Mesendoderm (in vitro differentiated cells): ENCODE measurements at regions not wholly inside any gene's neighbourhood (a gene's known extent, or its start where the extent isn't known, plus 50 kb on each side); places are given as distances from the start of the nearest gene placed in this dataset.

Experiments
- DNase-seq: peaks from one replicate; pipeline ENCODE4 v3.0.0; 2013
- H2AK5ac ChIP-seq: 2 replicates; pipeline ENCODE4 v1.6.1; 2013; ENCODE audit warnings: low read length, inconsistent platforms
- H2BK120ac ChIP-seq: 2 replicates; pipeline ENCODE4 v1.6.1; 2013; ENCODE audit warnings: low read depth, mild to moderate bottlenecking, low read length, moderate library complexity, mixed read lengths
- H2BK15ac ChIP-seq: replicated peaks from 2 replicates; pipeline ENCODE4 v1.6.1; 2013; ENCODE audit warnings: low read depth, mild to moderate bottlenecking, moderate library complexity
- H2BK5ac ChIP-seq: 2 replicates; pipeline ENCODE4 v1.6.1; 2013; ENCODE audit warnings: low read length, inconsistent platforms
- H3K18ac ChIP-seq: 2 replicates; pipeline ENCODE4 v1.6.1; 2013; ENCODE audit warnings: mild to moderate bottlenecking, low read length, mixed read lengths
- H3K23ac ChIP-seq: one replicate; pipeline ENCODE4 v1.6.1; 2013; ENCODE audit warnings: low read length
- H3K27ac ChIP-seq: 2 replicates; pipeline ENCODE4 v1.5.1; 2013; ENCODE audit warnings: low read depth, mild to moderate bottlenecking, inconsistent platforms, low read length, moderate library complexity
- H3K27me3 ChIP-seq: 2 replicates; pipeline ENCODE4 v1.6.1; 2013; ENCODE audit warnings: low read length, control low read depth, mild to moderate bottlenecking, inconsistent platforms; ENCODE audit not compliant: insufficient read depth, poor library complexity
- H3K36me3 ChIP-seq: 2 replicates; pipeline ENCODE4 v1.6.1; 2013; ENCODE audit warnings: low read length, inconsistent platforms; ENCODE audit not compliant: control insufficient read depth, insufficient read depth
- H3K4ac ChIP-seq: one replicate; pipeline ENCODE4 v1.6.1; 2013; ENCODE audit warnings: low read depth, mild to moderate bottlenecking, low read length, moderate library complexity
- H3K4me1 ChIP-seq: 2 replicates; pipeline ENCODE4 v1.6.1; 2013; ENCODE audit warnings: low read depth, low read length, inconsistent platforms; ENCODE audit not compliant: control insufficient read depth
- H3K4me2 ChIP-seq: 2 replicates; pipeline ENCODE4 v1.6.1; 2013; ENCODE audit warnings: low read length
- H3K4me3 ChIP-seq: 2 replicates; pipeline ENCODE4 v1.5.1; 2013; ENCODE audit warnings: mild to moderate bottlenecking, low read length
- H3K56ac ChIP-seq: one replicate; pipeline ENCODE4 v1.6.1; 2013; ENCODE audit warnings: low read length
- H3K79me1 ChIP-seq: 2 replicates; pipeline ENCODE4 v1.6.1; 2013; ENCODE audit warnings: low read length, inconsistent platforms
- H3K79me2 ChIP-seq: 2 replicates; pipeline ENCODE4 v1.6.1; 2013; ENCODE audit warnings: mild to moderate bottlenecking, low read length; ENCODE audit not compliant: control insufficient read depth, insufficient read depth
- H3K9ac ChIP-seq: 2 replicates; pipeline ENCODE4 v1.6.1; 2013; ENCODE audit warnings: low read length, inconsistent platforms
- H4K5ac ChIP-seq: one replicate; pipeline ENCODE4 v1.6.1; 2013; ENCODE audit warnings: low read length
- H4K8ac ChIP-seq: one replicate; pipeline ENCODE4 v1.6.1; 2013; ENCODE audit warnings: low read depth, mild to moderate bottlenecking, control low read depth, low read length, moderate library complexity
- WGBS: extraction: QIAGEN DNeasy Blood & Tissue Kit; methylation state at CpG from one replicate; pipeline ENCODE4 v1.1.7; 2013; ENCODE audit warnings: low lambda C conversion rate, missing lambda C conversion rate; ENCODE audit not compliant: insufficient coverage; ENCODE audit errors: extremely low coverage; 5-methylcytosine and 5-hydroxymethylcytosine counted together

DNA sequence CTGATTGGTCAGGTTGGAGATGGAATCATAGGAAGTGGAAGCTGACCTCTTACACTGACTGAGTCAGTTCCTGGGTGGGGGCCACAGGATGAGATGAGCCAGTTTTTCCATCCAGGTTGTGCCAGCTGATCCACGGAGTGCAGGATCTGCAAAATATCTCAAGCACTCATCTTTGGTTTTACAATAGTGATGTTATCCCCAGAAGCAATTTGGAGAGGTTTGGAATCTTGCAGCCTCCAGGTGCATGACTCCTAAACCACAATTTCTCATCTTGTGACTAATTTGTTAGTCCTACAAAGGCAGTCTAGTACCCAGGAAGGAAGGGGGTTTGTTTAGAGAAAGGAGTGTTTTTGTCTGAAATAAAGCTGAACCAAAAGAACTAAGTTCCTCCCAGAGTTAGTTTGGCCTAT lies 212.8 kb downstream of the SLITRK6 start:
- Histone ChIP-seq H3K27me3 (no peaks in the 10 kb centered on the region), H3K4me1 (no peaks in the 10 kb centered on the region), H3K27ac (no peak overlapping the region), H3K4ac (no peak overlapping the region), H3K79me2 (no peaks in the 10 kb centered on the region), H2BK5ac (no peak overlapping the region), H4K5ac (no peak overlapping the region), H3K79me1 (no peaks in the 10 kb centered on the region), H4K8ac (no peak overlapping the region), H3K36me3 (no peaks in the 10 kb centered on the region), H3K4me2 (no peak overlapping the region), H3K23ac (no peak overlapping the region), H3K9ac (no peak overlapping the region), H2BK120ac (no peak overlapping the region), H3K56ac (no peak overlapping the region), H3K18ac (no peak overlapping the region), H3K4me3 (no peak overlapping the region), H2AK5ac (no peak overlapping the region), H2BK15ac (no peak overlapping the region)
- no peak for DNase-seq
- no CpG with 5 or more reads among the region's 1 CpG for WGBS

DNA sequence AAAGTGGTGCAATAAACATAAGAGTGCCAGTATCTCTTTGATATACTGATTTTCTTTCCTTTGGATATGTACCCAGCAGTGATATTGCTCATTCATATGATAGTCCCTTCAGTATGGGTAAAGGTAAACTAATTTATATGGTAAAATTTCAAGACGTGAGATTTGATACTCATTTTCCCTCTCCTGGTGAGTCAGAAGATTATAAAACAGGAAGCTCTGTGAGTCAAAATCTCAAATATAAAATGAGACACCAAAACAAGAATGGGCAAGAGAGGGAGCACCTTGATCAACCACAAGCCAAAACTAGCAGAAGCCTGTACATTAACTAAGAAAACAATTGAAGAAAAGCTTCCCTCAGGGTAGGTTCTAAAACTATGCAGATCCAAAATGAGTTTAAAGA lies 216.3 kb downstream of the SLITRK6 start:
- Histone ChIP-seq H3K4me2 (no peak overlapping the region), H3K4me3 (no peak overlapping the region), H3K79me2 (no peaks in the 10 kb centered on the region), H3K4me1 (no peaks in the 10 kb centered on the region), H3K9ac (no peak overlapping the region), H3K27ac (no peak overlapping the region), H3K79me1 (no peaks in the 10 kb centered on the region), H4K8ac (no peak overlapping the region), H3K56ac (no peak overlapping the region), H2BK5ac (no peak overlapping the region), H4K5ac (no peak overlapping the region), H2BK15ac (no peak overlapping the region), H3K4ac (no peak overlapping the region), H3K36me3 (no peaks in the 10 kb centered on the region), H3K18ac (no peak overlapping the region), H3K23ac (no peak overlapping the region), H2AK5ac (no peak overlapping the region), H2BK120ac (no peak overlapping the region), H3K27me3 (no peaks in the 10 kb centered on the region)
- WGBS: no CpG with 5 or more reads among the region's 1 CpG
- DNase-seq: no peak

- Histone ChIP-seq H3K79me1 (no peaks in the 10 kb centered on the region), H3K23ac (no peak overlapping the region), H3K56ac (no peak overlapping the region), H3K4me2 (no peak overlapping the region), H2AK5ac (no peak overlapping the region), H3K9ac (no peak overlapping the region), H4K8ac (no peak overlapping the region), H2BK5ac (no peak overlapping the region), H3K18ac (no peak overlapping the region), H2BK15ac (no peak overlapping the region), H3K4me3 (no peak overlapping the region), H3K4ac (no peak overlapping the region), H4K5ac (no peak overlapping the region), H3K27ac (no peak overlapping the region), H3K79me2 (no peaks in the 10 kb centered on the region), H2BK120ac (no peak overlapping the region), H3K27me3 (no peaks in the 10 kb centered on the region), H3K36me3 (no peaks in the 10 kb centered on the region), H3K4me1 (no peaks in the 10 kb centered on the region)
- DNase-seq: no peak
Observed at GRCh38 chr13:85575110-85575509, 224.1 kb downstream of the SLITRK6 start.

DNA sequence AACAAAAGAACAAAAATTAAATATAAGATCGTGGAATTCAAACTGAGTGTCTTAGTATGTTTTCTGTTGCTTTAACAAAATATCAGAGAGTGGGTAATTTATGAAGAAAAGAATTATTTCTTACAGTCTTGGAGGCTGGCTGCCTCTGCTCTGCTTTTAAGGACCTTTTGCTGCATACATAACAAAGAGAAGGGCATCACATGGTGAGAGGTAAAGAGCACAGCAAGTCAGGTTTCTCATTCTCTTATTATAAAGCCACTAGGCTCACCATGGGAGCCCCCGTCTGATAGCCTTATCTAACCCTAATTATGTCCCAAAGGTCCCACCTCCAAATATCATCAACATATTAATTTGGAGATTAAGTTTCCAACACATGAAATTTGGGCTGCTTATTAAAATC lies 231.3 kb downstream of the SLITRK6 start:
- WGBS: no CpG with 5 or more reads among the region's 2 CpGs

DNA sequence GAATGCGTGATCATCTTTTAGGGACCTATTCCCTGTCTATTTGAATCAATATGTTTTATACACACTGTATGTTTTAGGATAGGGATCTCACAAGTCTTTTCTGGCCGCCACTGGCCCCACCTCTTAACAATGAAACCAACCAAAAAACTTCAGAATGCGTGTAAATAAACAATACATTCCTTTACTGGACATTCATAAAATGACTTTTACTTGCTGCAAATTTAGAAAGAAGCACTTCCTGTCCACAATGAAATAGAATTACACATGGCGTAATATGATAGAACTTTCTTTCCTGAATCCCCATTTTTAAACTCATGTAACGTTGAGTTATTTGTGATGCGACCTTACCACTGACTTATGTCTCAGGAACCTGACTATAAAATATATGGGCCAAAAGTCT lies 233.6 kb downstream of the SLITRK6 start:
- H2AK5ac ChIP-seq: no peak overlapping the region
- H3K23ac ChIP-seq: no peak overlapping the region
- no peak overlapping the region for H3K4me3 ChIP-seq
- no peaks in the 10 kb centered on the region for H3K79me2 ChIP-seq
- WGBS: no CpG with 5 or more reads among the region's 6 CpGs
- no peak overlapping the region for H4K5ac ChIP-seq
- H3K27ac ChIP-seq: no peak overlapping the region
- H3K4me1 ChIP-seq: no peaks in the 10 kb centered on the region
- no peak for DNase-seq
- no peak overlapping the region for H3K56ac ChIP-seq
- no peak overlapping the region for H4K8ac ChIP-seq
- no peak overlapping the region for H2BK15ac ChIP-seq
- H3K27me3 ChIP-seq: no peaks in the 10 kb centered on the region
- H3K4me2 ChIP-seq: no peak overlapping the region
- no peaks in the 10 kb centered on the region for H3K36me3 ChIP-seq
- H3K9ac ChIP-seq: no peak overlapping the region
- no peak overlapping the region for H3K18ac ChIP-seq
- H2BK5ac ChIP-seq: no peak overlapping the region
- H3K4ac ChIP-seq: no peak overlapping the region
- no peaks in the 10 kb centered on the region for H3K79me1 ChIP-seq
- no peak overlapping the region for H2BK120ac ChIP-seq

More for the DNA sequence above, 231.3 kb downstream of the SLITRK6 start:
- no peaks in the 10 kb centered on the region for H3K36me3 ChIP-seq
- no peaks in the 10 kb centered on the region for H3K27me3 ChIP-seq
- H4K5ac ChIP-seq: no peak overlapping the region
- DNase-seq: peak; percentile 26
- no peak overlapping the region for H3K9ac ChIP-seq
- H3K79me1 ChIP-seq: no peaks in the 10 kb centered on the region
- H4K8ac ChIP-seq: no peak overlapping the region
- no peak overlapping the region for H3K4me3 ChIP-seq
- H3K23ac ChIP-seq: no peak overlapping the region
- H3K4ac ChIP-seq: no peak overlapping the region
- H2BK120ac ChIP-seq: no peak overlapping the region
- no peak overlapping the region for H3K27ac ChIP-seq
- H3K4me1 ChIP-seq: no peaks in the 10 kb centered on the region
- H3K18ac ChIP-seq: no peak overlapping the region
- no peak overlapping the region for H3K4me2 ChIP-seq
- H2BK5ac ChIP-seq: no peak overlapping the region
- H2BK15ac ChIP-seq: no peak overlapping the region
- no peaks in the 10 kb centered on the region for H3K79me2 ChIP-seq
- H3K56ac ChIP-seq: no peak overlapping the region
- H2AK5ac ChIP-seq: no peak overlapping the region

DNA sequence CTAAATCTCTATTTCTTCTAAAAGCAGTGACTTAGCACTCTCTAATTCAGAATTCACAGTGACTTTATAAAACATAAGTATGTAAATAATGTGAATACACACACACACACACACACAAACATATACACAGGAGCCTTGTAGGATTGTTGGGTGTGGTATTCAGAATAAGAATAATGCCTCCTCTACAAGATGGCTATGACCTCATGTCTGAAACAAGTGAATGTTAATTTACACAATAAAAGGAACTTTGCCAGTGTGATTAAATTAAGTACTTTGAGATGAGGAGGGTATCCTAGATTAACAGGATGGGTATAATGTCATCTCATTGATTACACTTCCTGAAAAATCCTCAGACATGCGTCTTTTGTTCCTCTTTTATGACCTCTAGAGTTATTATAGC lies 234.6 kb downstream of the SLITRK6 start:
- Histone ChIP-seq H2BK15ac (no peak overlapping the region), H3K23ac (no peak overlapping the region), H4K5ac (no peak overlapping the region), H3K4me3 (no peak overlapping the region), H3K79me2 (no peaks in the 10 kb centered on the region), H3K56ac (no peak overlapping the region), H2AK5ac (no peak overlapping the region), H3K18ac (no peak overlapping the region), H3K27ac (no peak overlapping the region), H2BK120ac (no peak overlapping the region), H4K8ac (no peak overlapping the region), H3K9ac (no peak overlapping the region), H3K27me3 (no peaks in the 10 kb centered on the region), H3K36me3 (no peaks in the 10 kb centered on the region), H2BK5ac (no peak overlapping the region), H3K4me1 (no peaks in the 10 kb centered on the region), H3K4me2 (no peak overlapping the region), H3K4ac (no peak overlapping the region), H3K79me1 (no peaks in the 10 kb centered on the region)
- no CpG with 5 or more reads among the region's 1 CpG for WGBS
- DNase-seq: no peak
